HG02973 (cell line): ENCODE measurements at regions not wholly inside any gene's neighbourhood (a gene's known extent, or its start where the extent isn't known, plus 50 kb on each side); places are given as distances from the start of the nearest gene placed in this dataset.
"Not testable (repeated sequence)": the region's sequence is repeated elsewhere in the genome, so short reads cannot be mapped to it uniquely, and the experiment has no call there.

Experiments
- ATAC-seq: cut with Tn5 transposase; IDR thresholded peaks from one replicate; pipeline ENCODE4 v1.9.1; 2021; ENCODE audit warnings: moderate library complexity; ENCODE audit not compliant: unreplicated experiment

DNA sequence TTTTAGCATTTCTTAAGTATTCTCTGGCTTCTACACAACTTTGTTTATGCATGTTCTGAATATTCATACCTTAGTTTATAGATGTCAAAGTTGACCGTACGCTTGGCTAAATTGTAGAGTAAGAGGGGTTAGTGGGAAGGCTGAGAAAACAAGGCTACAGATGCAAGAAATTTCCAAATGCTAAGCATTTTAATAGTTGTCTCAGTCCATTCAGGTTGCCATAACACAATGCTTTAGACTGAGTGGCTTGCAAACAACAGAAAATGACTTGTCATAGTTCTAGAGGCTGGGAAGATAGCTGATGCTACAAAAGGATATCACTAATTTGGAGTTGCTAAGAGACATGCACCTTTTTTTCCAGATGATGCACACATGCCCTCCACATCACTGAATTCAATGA lies 53.0 kb upstream of the C1QTNF3 start:
- not testable (repeated sequence) for ATAC-seq

DNA sequence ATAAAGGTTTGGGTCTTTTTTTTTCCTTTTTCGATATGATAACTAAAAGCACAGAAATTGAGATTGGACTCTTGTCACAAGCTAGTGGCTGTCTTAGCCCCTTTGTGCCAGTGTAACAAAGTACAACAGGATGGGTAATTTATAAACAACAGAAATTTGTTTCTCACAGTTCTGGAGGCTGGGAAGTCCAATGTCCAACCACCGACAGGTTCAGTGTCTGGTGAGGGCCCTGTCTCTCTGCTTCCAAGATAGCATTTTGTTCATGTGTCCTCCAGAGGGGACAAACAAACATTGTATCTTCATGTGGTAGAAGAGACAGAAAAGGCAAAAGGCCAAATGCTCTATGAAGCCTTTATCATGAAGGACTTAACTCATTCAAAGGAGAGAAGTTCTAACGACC lies 56.9 kb upstream of the C1QTNF3 start:
- not testable (repeated sequence) for ATAC-seq

DNA sequence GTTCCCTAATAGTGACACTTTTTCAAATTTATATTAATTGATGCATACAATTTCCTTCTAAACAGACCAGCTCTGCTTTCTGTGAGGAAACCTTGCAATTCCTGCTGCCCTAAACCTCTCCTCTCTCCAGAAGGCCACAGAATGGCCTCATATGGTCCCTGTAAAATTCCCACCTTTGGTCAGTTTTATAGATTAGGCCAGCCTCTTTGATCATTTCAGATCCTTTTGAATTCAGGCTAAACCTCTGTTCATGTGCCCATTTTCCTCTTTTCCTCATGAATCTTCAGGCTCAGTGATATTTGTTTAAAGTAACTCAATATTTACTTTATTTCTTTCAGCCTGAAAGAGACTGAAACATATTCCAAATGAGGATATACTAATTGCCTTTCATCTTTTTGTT lies 58.6 kb upstream of the C1QTNF3 start:
- not testable (repeated sequence) for ATAC-seq

DNA sequence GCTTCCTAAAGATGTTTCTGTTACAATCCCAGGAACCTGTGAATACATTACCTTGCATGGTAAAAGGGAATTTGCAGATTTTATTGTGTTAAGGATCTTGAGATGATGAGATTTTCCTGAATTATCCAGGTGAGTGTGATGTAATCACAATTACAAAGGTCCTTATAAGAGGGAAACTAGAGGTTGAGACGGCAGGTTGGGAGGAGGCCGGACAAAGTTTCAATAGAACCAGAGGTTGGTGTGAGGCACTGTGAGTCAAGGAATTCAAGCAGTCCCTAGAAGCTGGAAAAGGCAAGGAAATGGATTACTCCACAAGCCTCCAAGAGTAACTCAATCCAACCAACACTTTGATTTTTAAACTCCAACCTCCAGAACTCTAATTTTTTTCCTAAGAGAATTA lies 65.9 kb upstream of the C1QTNF3 start:
- not testable (repeated sequence) for ATAC-seq

DNA sequence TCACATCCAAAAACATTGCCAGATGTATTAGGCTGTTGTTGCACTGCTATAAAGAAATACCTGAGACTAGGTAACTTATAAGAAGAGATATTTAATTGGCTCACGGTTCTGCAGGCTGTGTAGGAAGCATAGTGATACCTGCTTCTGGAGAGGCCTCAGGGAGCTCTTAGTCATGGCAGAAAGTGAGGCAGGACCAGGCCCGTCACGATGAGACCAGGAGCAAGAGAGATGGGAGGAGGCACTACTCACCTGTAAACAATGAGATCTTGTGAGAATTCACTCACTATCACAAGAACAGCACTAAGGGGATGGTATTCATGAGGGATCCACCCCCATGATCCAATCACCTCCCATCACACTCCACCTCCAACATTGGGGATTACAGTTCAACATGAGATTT lies 81.3 kb upstream of the C1QTNF3 start:
- ATAC-seq, result not testable (repeated sequence)

DNA sequence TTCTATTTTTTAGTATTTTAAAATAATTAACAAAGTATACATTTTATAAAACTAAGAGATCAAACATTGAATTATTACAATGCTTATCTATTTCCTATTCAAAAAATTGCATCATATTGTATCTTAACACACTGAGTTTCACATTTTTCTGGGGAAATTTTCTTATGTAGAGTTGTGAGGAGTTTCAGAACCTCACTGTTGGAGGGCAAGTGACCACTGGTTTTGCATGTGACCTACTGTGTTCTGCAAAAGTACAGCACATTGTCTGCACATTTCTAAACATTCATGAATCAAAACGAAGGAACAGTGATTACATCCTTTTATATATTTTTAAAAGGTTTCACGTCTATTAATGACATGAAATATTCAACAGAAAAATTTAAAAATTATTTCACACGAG lies 82.3 kb upstream of the C1QTNF3 start:
- ATAC-seq, result peak; percentile 90

DNA sequence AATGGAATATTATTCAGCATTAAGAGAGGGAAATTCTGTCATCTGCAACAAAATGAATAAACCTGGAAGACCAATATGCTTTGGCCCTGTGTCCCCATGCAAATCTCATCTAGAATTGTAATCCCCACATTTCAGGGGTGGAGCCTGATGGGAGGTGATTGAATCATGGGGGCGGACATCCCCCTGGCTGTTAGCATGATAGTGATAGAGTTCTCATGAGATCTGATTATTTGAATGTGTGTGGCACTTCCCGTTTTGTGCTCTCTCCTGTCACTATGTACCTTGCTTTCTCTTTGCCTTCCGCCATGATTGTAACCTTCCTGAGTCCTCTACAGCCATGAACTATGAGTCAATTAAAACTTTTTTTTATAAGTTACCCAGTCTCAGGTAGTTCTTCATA lies 83.7 kb upstream of the C1QTNF3 start:
- not testable (repeated sequence) for ATAC-seq

DNA sequence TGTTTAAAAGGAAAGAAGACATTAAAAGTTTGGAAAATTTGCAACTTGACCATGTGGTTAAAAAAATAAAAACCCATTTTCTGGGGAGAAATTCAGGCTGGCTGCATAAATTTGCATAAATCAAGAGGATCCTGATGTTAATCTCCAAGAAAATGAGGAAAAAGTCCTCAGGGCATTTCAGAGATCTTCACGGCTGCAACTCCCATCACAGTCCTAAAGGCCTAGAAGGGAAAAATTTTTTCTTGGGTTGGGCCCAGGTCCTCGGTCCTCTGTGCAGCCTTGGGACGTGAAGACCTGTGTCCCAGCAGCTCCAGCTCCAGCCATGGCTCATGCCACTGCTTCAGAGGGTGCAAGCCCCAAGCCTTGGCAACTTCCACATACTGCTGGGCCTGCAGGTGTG lies 84.8 kb upstream of the C1QTNF3 start:
- ATAC-seq, result not testable (repeated sequence)

DNA sequence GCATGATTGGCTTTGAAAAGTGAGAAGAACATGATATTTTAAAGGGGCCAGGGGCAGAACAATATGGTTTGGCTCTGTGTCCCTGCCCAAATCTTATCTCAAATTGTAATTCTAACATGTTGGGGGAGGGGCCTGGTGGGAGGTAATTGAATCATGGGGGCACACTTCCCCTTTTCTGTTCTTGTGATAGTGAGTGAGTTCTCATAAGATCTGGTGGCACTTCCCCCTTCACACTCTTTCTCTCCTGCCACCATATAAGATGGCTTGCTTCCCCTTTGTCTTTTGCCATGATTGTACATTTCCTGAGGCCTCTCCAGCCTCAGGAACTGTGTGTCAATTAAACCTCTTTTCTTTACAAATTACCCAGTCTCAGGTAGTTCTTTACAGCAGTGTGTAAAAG lies 85.9 kb upstream of the C1QTNF3 start:
- not testable (repeated sequence) for ATAC-seq

DNA sequence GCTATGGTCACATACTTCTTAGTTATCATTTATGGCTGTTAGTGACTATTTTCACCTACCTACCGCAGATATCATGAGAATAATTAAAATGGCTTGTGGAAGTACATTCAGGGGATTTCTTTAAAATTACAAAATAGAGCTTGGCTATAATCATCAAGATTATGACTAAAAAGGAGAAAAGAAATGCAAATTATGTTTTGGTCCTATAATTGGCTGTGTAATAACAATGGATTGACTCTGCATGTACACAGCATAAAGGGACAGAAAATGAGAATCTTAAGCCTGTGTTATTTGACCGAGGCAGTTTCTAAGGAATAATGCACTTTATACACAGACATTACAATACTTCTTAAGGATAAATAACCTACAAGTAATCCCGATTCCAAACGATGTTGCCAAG lies 112.0 kb upstream of the C1QTNF3 start:
- not testable (repeated sequence) for ATAC-seq

DNA sequence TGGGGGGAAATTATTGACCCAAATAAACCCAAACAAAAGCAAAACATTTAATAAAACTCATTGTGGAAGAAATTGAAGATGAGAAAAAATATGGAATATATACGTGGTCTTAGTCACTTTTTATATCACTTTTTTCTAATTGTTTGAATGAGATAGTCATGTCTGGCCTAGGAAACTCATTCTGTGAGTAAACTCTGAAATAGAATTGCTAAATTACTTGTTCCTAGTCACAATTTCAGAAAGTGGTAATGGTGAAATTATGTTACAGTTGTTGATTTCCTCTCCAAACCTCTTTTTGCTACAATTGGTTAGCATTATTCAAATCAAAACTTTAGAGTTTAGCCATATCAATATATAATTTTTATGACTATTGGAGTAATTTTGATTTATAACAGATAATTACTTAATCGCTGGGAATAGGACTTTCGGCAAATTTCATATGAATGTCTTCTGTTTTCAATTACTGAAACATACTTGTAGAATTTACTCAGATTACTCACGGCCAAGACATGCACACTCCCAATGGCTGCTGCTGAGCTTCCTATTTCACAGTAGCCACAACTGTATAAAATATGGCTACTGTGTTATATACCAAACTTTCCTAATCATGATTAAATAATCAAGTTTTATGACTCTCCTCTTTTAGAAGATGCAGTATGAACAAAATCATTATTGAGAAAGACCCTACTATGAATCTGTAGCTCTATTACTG lies 113.8 kb upstream of the C1QTNF3 start:
- not testable (repeated sequence) for ATAC-seq

DNA sequence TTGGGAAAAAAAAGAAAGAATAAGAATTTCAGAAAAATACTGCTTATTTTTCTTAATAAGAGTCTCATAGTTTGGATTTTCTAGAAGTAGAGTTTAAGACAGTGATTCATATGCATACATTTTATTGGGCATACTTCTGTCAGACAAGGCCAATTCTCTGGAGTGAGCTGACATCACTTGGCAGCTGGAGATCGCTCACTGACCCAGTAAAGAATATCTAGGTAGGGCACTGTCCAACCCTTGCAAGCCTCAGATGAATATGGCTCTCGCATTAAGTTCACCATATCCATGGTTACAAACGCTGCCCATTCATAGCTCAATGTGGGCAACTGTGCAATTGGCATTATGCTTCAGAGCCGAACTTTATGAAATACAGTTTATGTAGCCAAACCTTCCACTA lies 117.9 kb upstream of the C1QTNF3 start:
- ATAC-seq, result not testable (repeated sequence)

DNA sequence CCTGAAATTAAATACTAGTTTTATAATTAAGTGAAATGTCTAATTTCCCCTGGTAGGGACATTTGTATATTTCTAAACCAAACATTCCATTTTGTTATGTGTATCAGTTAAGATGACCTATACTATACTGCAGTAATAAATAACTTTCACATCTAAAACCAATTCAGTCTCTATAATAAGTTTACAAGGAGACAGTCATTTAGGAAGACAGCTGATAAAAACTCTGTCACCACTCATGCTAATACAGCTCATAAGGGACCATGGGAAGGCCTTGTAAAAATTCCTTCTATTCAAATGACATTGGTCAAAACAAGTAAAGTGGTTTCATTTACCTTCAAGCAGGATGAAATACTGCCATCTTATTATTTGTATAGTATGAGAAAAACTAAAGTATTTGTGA lies 128.4 kb upstream of the C1QTNF3 start:
- not testable (repeated sequence) for ATAC-seq

DNA sequence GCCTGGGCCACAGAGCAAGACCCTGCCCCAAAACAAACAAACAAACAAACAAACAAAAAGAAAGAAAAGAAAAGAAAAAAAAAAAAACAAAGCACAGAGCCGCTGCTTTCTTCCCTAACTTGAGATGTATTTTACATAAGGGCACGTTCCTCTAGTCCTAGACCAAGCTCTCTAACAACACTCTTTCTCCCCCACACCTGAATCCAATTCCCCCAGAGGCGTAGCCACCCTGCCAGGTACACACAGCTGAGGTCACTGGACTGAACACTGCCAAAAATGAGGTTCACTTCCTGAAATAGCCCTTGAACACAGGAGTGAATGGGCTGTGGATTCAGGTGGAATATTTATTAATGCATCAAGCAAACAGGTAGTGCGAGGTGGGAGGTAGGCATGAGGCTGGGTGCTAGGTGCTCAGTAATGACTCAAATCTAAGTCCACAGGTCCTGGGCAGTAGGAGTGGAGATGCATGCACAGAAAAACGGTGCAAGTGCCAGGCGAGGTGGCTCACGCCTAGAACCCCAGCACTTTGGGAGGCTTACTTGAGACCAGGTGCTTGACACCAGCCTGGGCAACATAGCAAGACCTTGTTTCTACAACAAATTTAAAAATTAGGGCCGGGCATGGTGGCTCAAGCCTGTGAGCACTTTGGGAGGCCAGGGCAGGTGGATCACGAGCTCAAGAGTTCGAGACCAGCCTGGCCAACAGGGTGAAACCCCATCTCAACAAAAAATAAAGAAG lies 136.6 kb upstream of the C1QTNF3 start:
- not testable (repeated sequence) for ATAC-seq

DNA sequence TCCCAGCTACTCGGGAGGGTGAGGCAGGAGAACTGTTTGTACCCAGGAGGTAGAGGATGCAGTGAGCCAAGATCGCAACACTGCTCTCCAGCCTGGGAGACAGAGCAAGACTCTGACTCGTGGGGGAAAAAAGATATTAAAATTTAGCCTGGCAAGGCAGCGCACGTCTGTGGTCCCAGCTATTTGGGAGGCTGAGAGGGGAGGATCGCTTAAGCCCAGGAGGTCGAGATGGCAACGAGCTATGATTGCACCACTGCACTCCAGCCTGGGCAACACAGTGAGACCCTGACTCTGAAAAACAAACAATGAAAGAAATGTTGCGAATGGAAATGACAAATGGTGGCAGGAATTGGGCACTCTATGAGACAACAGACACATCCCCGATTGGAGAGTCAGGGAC lies 137.2 kb upstream of the C1QTNF3 start:
- not testable (repeated sequence) for ATAC-seq

DNA sequence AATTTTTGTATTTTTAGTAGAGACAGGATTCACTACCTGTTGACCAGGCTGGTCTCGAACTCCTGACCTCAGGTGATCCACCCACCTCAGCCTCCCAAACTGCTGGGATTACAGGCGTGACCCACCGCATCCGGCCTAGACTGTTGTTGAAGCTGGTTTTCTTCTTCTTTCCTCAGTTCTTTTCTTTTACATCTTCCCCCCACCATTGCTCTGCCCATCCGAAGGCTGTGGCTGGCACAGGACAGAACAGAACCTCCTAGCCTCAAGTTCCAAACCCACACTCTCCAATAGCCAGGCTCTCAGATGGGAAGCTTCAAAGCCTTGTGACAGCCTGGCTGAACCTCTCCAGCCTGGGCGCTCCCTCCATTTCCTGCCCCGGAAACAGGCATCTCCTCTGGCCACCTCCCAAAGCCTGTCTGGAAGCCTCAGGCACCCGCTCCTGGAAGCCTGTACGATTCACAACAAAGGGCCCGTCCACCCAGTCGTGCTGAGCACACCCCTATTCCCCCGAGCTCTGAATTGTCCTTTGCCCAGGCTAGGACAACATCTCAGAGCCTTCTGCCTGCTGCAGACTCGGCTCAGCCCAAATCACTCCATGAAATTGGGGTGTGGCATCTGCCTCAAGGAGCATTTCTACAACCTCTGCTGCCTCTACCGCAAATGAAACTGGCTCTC lies 138.1 kb upstream of the C1QTNF3 start:
- ATAC-seq, result not testable (repeated sequence)

DNA sequence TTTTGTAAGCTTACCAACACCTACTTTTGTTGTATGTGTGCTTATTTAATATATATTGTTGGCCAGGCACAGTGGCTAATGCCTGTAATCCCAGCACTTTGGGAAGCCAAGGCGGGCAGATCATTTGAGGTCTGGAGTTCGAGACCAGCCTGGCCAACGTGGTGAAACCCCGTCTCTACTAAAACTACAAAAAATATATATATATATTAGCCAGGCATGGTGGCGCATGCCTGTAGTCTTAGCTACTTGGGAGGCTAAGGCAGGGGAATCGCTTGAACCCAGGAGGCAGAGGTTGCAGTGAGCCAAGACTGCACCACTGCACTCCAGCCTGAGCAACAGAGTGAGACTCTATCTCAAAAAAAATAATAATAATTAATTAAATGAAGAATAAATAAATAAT lies 142.0 kb upstream of the C1QTNF3 start:
- not testable (repeated sequence) for ATAC-seq

DNA sequence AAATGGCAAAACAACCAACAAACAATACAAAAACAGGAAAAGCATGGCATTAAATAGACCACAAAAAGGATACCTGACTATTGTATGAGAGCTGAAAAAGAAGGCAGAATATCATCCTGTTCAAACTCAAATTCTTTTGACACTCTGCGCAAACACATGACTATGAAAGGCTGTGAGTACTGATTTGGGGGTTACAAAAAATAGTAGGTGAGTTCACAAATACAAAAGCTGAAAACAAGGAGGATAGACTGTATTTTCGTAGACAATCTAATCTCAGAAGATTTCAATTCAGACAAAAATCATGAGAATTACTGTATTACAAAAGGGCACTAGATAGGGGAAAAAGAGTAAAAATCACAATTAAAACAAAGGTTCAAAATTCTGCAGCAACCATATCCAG lies 142.6 kb upstream of the C1QTNF3 start:
- ATAC-seq, result not testable (repeated sequence)

DNA sequence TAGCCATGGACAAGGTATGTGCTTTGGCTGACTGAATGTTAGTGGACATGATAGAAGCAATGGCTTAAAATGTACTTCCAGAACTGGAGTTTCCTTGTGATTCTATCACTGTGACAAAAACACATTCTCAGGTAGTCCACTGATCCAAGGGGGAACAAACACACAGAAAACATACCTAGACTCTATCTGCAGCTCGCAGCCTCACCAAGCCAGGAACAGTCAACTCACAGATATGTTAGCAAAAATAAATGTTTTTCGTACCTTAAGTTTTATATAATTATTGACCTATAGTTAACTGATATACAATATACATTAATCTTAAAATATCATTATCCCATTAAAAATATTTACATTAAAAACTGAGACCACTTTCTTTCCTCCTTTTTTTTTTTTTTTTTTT lies 143.1 kb upstream of the C1QTNF3 start:
- ATAC-seq, result not testable (repeated sequence)

DNA sequence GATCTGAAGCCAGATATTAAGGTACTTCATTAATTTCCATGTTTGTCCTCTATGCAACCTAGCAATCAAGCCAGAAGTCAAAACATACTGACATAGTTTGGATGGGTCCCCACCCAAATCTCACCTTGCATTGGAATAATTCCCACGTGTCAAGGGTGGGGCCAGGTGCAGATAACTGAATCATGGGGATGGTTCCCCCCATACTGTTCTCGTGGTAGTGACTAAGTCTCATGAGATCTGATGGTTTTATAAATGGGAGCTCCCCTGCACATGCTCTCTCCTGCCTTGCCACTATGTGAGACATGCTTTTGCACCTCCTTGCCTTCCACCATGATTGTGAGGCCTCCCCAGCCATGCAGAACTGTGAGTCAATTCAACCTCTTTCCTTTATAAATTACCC lies 143.9 kb upstream of the C1QTNF3 start:
- ATAC-seq, result not testable (repeated sequence)

DNA sequence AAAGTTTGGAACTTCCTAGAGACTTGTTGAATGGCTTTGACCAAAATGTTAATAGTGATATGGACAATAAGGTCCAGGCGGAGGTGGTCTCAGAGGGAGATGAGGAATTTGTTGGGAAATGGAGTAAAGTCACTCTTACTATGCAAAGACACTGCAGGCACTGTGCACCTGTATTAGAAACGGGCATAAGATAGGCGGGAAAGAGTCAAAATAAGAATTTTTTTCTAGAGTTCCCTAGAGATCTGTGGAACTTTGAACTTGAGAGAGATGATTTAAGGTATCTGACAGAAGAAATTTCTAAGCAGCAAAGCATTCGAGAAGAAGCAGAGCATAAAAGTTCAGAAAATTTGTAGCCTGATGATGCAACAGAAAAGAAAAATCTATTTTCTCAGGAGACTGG lies 144.4 kb upstream of the C1QTNF3 start:
- ATAC-seq, result not testable (repeated sequence)
